ENCODE measurements at regions not wholly inside any gene's neighbourhood (a gene's known extent, or its start where the extent isn't known, plus 50 kb on each side); places are given as distances from the start of the nearest gene placed in this dataset.

DNA sequence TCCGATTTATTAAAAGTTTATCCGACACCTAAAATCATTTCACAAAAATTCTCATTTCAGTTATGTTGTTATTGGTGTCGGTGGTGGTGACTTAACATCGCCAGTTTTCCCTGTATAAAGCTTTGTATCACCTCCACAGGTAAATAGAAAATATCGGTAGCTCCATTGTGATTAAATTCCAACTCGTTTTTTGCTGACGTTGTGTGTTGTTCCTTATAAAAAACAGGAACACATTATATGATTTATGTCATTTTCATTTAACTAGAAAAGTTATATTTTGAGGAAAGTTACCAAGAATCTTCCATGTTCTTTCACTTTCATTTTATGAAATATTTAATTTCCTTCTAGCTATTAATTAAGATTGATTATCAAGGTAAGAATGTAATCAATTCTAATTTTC is 635.9 kb downstream of the CDH18 start:
- Histone ChIP-seq H3K4me1 (ENCODE audit: insufficient read depth) (no peaks in the 10 kb centered on the region), H3K79me2 (replicated peaks; ENCODE audit: insufficient read depth) (no peaks in the 10 kb centered on the region), H2AFZ (no peak overlapping the region), H4K20me1 (replicated peaks; ENCODE audit: insufficient read depth) (no peaks in the 10 kb centered on the region), H3K9me2 (ENCODE audit: insufficient read depth) (no peaks in the 10 kb centered on the region), H3K4me2 (no peak overlapping the region), H3K27me3 (ENCODE audit: insufficient read depth) (no peaks in the 10 kb centered on the region), H3F3A (replicated peaks; ENCODE audit: low read depth) (no peaks in the 10 kb centered on the region), H3K4me3 (no peak overlapping the region), H3K27ac (ENCODE audit: low read depth) (no peak overlapping the region), H3K36me3 (ENCODE audit: insufficient read depth) (no peaks in the 10 kb centered on the region)
- Mint-ChIP-seq H3K27ac (no peak overlapping the region), H3K4me3 (no peak overlapping the region), H3K9me3 (no peaks in the 10 kb centered on the region), H3K27me3 (ENCODE audit: insufficient read depth, low read depth, poor library complexity) (no peaks in the 10 kb centered on the region), H3K36me3 (ENCODE audit: low read depth) (no peaks in the 10 kb centered on the region), H3K4me1 (no peaks in the 10 kb centered on the region)
- no peak for ATAC-seq
- no peak for DNase-seq (ENCODE audit: low spot score)
- no peak for TF ChIP-seq EZH2 (IDR thresholded peaks at IDR 0.05; ENCODE audit: low read depth, unreplicated experiment)
- TF ChIP-seq EZH2phosphoT487 (IDR thresholded peaks at IDR 0.05; ENCODE audit: unreplicated experiment), result no peak
- TF ChIP-seq NANOG (IDR thresholded peaks at IDR 0.05; ENCODE audit: borderline replicate concordance), result no peak
- no peak for TF ChIP-seq ZNF114 (CRISPR knock-in tag; IDR thresholded peaks at IDR 0.05)
- TF ChIP-seq, protein P1, sequence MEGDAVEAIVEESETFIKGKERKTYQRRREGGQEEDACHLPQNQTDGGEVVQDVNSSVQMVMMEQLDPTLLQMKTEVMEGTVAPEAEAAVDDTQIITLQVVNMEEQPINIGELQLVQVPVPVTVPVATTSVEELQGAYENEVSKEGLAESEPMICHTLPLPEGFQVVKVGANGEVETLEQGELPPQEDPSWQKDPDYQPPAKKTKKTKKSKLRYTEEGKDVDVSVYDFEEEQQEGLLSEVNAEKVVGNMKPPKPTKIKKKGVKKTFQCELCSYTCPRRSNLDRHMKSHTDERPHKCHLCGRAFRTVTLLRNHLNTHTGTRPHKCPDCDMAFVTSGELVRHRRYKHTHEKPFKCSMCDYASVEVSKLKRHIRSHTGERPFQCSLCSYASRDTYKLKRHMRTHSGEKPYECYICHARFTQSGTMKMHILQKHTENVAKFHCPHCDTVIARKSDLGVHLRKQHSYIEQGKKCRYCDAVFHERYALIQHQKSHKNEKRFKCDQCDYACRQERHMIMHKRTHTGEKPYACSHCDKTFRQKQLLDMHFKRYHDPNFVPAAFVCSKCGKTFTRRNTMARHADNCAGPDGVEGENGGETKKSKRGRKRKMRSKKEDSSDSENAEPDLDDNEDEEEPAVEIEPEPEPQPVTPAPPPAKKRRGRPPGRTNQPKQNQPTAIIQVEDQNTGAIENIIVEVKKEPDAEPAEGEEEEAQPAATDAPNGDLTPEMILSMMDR (conservative IDR thresholded peaks at IDR 0.05; ENCODE audit: low read depth in 2 of 2), result no peak
- TF ChIP-seq STAT1 (IDR thresholded peaks at IDR 0.05; ENCODE audit: unreplicated experiment), result no peak

DNA sequence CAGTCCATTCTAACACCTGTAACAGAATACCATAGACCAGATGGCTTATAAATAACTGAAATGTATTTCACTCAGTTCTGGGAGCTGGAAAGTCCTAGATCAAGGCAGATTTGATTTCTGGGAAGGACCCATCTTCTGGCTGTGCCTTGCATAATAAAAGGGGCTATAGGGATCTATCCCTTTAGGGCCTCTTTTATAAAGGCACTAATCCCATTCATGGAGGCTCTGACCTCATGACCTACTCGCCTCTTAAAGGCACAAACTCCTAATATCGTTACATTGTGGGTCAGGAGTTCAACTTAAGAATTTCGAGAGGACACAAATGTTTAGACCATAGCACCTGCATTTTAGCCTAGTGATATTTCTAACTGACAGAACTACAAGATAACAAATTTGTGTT is 619.0 kb downstream of the CDH18 start:
- Histone ChIP-seq H3K4me1 (ENCODE audit: insufficient read depth) (no peaks in the 10 kb centered on the region), H2AFZ (no peak overlapping the region), H3K27ac (ENCODE audit: low read depth) (no peak overlapping the region), H3K4me3 (no peak overlapping the region), H3K4me2 (no peak overlapping the region), H3K9me2 (ENCODE audit: insufficient read depth) (no peaks in the 10 kb centered on the region), H3K27me3 (ENCODE audit: insufficient read depth) (no peaks in the 10 kb centered on the region), H3K79me2 (replicated peaks; ENCODE audit: insufficient read depth) (no peaks in the 10 kb centered on the region), H3K36me3 (ENCODE audit: insufficient read depth) (no peaks in the 10 kb centered on the region), H3F3A (replicated peaks; ENCODE audit: low read depth) (no peaks in the 10 kb centered on the region), H4K20me1 (replicated peaks; ENCODE audit: insufficient read depth) (no peaks in the 10 kb centered on the region)
- H3K4me1 Mint-ChIP-seq, result no peaks in the 10 kb centered on the region
- ATAC-seq (peak; percentile 62), DNase-seq (ENCODE audit: low spot score) (no peak)
- H3K4me3 Mint-ChIP-seq, result no peak overlapping the region
- H3K36me3 Mint-ChIP-seq (ENCODE audit: low read depth), result no peaks in the 10 kb centered on the region
- H3K27ac Mint-ChIP-seq, result no peak overlapping the region
- no peaks in the 10 kb centered on the region for H3K27me3 Mint-ChIP-seq (ENCODE audit: insufficient read depth, low read depth, poor library complexity)
- H3K9me3 Mint-ChIP-seq, result no peaks in the 10 kb centered on the region
- TF ChIP-seq, protein P2, sequence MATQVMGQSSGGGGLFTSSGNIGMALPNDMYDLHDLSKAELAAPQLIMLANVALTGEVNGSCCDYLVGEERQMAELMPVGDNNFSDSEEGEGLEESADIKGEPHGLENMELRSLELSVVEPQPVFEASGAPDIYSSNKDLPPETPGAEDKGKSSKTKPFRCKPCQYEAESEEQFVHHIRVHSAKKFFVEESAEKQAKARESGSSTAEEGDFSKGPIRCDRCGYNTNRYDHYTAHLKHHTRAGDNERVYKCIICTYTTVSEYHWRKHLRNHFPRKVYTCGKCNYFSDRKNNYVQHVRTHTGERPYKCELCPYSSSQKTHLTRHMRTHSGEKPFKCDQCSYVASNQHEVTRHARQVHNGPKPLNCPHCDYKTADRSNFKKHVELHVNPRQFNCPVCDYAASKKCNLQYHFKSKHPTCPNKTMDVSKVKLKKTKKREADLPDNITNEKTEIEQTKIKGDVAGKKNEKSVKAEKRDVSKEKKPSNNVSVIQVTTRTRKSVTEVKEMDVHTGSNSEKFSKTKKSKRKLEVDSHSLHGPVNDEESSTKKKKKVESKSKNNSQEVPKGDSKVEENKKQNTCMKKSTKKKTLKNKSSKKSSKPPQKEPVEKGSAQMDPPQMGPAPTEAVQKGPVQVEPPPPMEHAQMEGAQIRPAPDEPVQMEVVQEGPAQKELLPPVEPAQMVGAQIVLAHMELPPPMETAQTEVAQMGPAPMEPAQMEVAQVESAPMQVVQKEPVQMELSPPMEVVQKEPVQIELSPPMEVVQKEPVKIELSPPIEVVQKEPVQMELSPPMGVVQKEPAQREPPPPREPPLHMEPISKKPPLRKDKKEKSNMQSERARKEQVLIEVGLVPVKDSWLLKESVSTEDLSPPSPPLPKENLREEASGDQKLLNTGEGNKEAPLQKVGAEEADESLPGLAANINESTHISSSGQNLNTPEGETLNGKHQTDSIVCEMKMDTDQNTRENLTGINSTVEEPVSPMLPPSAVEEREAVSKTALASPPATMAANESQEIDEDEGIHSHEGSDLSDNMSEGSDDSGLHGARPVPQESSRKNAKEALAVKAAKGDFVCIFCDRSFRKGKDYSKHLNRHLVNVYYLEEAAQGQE (IDR thresholded peaks at IDR 0.05; ENCODE audit: unreplicated experiment), result no peak
- TF ChIP-seq STAT1 (IDR thresholded peaks at IDR 0.05; ENCODE audit: unreplicated experiment) (no peak), EZH2phosphoT487 (IDR thresholded peaks at IDR 0.05; ENCODE audit: unreplicated experiment) (no peak), JUNB (IDR thresholded peaks at IDR 0.05; ENCODE audit: unreplicated experiment) (no peak), ZNF331 (CRISPR knock-in tag; IDR thresholded peaks at IDR 0.05; ENCODE audit: low read depth) (no peak), POLR2AphosphoS5 (IDR thresholded peaks at IDR 0.05; ENCODE audit: low read depth) (no peak), ZNF114 (CRISPR knock-in tag; IDR thresholded peaks at IDR 0.05) (no peak), NANOG (IDR thresholded peaks at IDR 0.05; ENCODE audit: borderline replicate concordance) (no peak), EZH2 (IDR thresholded peaks at IDR 0.05; ENCODE audit: low read depth, unreplicated experiment) (no peak), CREB1 (CRISPR knock-in tag; IDR thresholded peaks at IDR 0.05; ENCODE audit: low read depth) (no peak)
- TF ChIP-seq, protein P3, sequence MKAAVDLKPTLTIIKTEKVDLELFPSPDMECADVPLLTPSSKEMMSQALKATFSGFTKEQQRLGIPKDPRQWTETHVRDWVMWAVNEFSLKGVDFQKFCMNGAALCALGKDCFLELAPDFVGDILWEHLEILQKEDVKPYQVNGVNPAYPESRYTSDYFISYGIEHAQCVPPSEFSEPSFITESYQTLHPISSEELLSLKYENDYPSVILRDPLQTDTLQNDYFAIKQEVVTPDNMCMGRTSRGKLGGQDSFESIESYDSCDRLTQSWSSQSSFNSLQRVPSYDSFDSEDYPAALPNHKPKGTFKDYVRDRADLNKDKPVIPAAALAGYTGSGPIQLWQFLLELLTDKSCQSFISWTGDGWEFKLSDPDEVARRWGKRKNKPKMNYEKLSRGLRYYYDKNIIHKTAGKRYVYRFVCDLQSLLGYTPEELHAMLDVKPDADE (IDR thresholded peaks at IDR 0.05), result no peak
